Stimulated activated naive CD8-positive, alpha-beta T cell treated with anti-CD3 and anti-CD28 coated beads, Interleukin-15, Interleukin-2, amounts not matched to agents 100 ng/mL and 50 ng/mL, for 24 hours (primary cell): ENCODE measurements at regions not wholly inside any gene's neighbourhood (a gene's known extent, or its start where the extent isn't known, plus 50 kb on each side); places are given as distances from the start of the nearest gene placed in this dataset.

Experiments
- H3K27ac Mint-ChIP-seq: one replicate; pipeline ENCODE4 v1.8.0; 2021; ENCODE audit warnings: mild to moderate bottlenecking, mixed read lengths
- H3K27me3 Mint-ChIP-seq: one replicate; pipeline ENCODE4 v1.8.0; 2021; ENCODE audit warnings: mixed read lengths
- H3K36me3 Mint-ChIP-seq: one replicate; pipeline ENCODE4 v1.8.0; 2021; ENCODE audit warnings: low read depth, mixed read lengths
- H3K4me1 Mint-ChIP-seq: one replicate; pipeline ENCODE4 v1.8.0; 2021; ENCODE audit warnings: low read depth, mixed read lengths
- H3K4me3 Mint-ChIP-seq: one replicate; pipeline ENCODE4 v1.8.0; 2021; ENCODE audit warnings: mild to moderate bottlenecking, mixed read lengths
- H3K9me3 Mint-ChIP-seq: one replicate; pipeline ENCODE4 v1.8.0; 2021; ENCODE audit warnings: mixed read lengths

- Mint-ChIP-seq H3K36me3 (no peaks in the 10 kb centered on the region), H3K4me3 (no peak overlapping the region), H3K27ac (no peak overlapping the region), H3K27me3 (no peaks in the 10 kb centered on the region), H3K9me3 (peaks cover 5% of the 10 kb centered on the region), H3K4me1 (no peaks in the 10 kb centered on the region)
These were observed 718.5 kb upstream of the ZNF608 start for GRCh38 chr5:125464847-125465432.

GRCh38 chr5:125465703-125466102, 719.3 kb upstream of the ZNF608 start:
- Mint-ChIP-seq H3K27ac (no peak overlapping the region), H3K4me3 (no peak overlapping the region), H3K27me3 (no peaks in the 10 kb centered on the region), H3K4me1 (no peaks in the 10 kb centered on the region), H3K9me3 (peaks cover 5% of the 10 kb centered on the region), H3K36me3 (no peaks in the 10 kb centered on the region)

- no peaks in the 10 kb centered on the region for H3K36me3 Mint-ChIP-seq
- no peaks in the 10 kb centered on the region for H3K4me1 Mint-ChIP-seq
- H3K9me3 Mint-ChIP-seq = peaks cover 5% of the 10 kb centered on the region
- H3K27ac Mint-ChIP-seq = no peak overlapping the region
- H3K27me3 Mint-ChIP-seq = no peaks in the 10 kb centered on the region
- no peak overlapping the region for H3K4me3 Mint-ChIP-seq
These were observed 720.8 kb upstream of the ZNF608 start for GRCh38 chr5:125467222-125467621.

DNA sequence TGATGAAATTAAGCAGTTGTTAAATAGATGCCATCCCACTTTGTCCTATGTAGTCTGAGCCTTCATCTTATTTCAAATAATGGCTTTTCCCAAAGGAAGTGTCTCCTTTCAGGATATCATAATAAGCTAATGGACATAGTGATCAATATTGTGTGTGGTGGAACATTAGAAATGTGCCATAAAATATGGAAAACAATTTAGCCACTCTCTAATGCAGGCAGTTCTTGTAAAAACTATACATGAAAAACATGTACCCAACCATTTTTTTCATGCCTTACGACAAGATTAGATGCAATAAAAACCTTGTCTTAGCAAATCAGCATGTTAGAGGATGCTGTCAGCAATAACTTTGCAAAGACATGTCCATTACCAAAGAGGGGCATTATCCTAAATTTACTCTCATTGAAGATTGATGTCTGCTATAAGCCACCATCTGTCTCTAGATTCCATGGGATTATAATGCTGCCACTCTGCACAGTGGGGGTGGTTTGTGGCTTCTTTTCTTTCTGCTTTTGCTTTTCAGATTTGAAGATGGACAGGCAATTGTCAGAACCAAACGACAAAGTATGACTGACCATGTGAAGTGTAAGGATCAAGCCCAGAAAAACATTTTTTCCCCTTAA, 724.0 kb upstream of the ZNF608 start:
- H3K27me3 Mint-ChIP-seq = no peaks in the 10 kb centered on the region
- no peak overlapping the region for H3K27ac Mint-ChIP-seq
- H3K9me3 Mint-ChIP-seq = no peaks in the 10 kb centered on the region
- H3K4me1 Mint-ChIP-seq = no peaks in the 10 kb centered on the region
- H3K36me3 Mint-ChIP-seq = no peaks in the 10 kb centered on the region
- H3K4me3 Mint-ChIP-seq = no peak overlapping the region

- no peaks in the 10 kb centered on the region for H3K36me3 Mint-ChIP-seq
- no peaks in the 10 kb centered on the region for H3K27me3 Mint-ChIP-seq
- H3K27ac Mint-ChIP-seq = no peak overlapping the region
- H3K4me3 Mint-ChIP-seq = no peak overlapping the region
- no peaks in the 10 kb centered on the region for H3K4me1 Mint-ChIP-seq
- H3K9me3 Mint-ChIP-seq = no peaks in the 10 kb centered on the region
These were observed 730.6 kb upstream of the ZNF608 start for GRCh38 chr5:125476901-125477585.

DNA sequence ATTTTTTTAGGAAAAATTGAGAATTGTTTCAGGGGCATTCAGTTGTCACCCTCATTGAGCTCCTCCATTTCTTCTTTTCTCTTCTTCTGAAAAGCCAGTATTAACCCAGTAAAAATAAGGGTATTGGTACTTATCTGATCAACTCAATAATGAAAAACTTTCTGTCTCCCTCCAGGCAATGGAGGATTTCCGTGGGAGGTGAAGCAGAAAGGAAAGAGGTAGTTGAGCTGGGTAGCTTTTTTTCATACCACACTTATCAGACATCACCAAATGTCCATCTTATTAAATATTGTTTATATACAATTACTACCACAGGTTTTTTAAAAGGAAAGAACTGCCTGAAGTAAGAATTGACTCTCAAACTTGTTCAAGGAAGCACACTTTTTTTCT, 731.1 kb upstream of the ZNF608 start:
- Mint-ChIP-seq H3K36me3 (no peaks in the 10 kb centered on the region), H3K4me3 (no peak overlapping the region), H3K9me3 (no peaks in the 10 kb centered on the region), H3K4me1 (no peaks in the 10 kb centered on the region), H3K27me3 (no peaks in the 10 kb centered on the region), H3K27ac (no peak overlapping the region)

DNA sequence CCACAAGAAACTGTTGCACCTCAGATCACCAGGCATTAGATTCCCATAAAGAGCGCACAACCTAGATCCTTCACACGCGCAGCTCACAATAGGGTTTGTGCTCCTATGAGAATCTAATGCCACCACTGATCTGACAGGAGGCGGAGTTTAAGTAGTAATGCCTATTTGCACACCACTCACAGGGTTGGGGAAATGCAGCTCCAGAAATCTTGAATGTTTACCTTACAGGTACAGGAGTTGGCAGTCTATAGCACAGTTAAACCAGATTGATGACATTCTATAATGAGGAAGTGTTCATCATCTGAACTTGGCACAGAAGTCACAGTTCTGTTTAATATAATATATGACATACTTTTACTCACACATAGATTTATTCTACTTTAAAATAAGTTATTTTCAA, 732.2 kb upstream of the ZNF608 start:
- no peaks in the 10 kb centered on the region for H3K27me3 Mint-ChIP-seq
- H3K9me3 Mint-ChIP-seq = no peaks in the 10 kb centered on the region
- H3K36me3 Mint-ChIP-seq = no peaks in the 10 kb centered on the region
- H3K27ac Mint-ChIP-seq = no peak overlapping the region
- no peaks in the 10 kb centered on the region for H3K4me1 Mint-ChIP-seq
- no peak overlapping the region for H3K4me3 Mint-ChIP-seq

DNA sequence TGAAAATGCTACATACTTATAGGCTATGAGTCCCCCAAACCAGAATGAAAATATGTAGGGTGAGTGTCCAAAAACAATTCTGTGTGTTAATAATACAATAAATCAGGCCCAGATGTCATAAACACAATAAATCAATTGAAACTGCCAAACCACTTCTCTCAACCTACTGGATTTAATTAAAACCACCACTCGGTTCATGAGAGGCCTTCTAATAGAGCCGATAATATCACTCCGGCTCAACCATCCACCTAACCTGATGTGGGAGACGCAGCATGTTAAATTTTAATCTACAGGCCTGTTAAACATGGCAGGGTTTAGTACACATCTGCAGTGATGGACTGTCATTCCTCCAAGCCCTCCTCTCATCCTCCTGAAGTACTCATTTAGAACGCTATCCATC, 734.5 kb upstream of the ZNF608 start:
- H3K4me3 Mint-ChIP-seq = no peak overlapping the region
- no peaks in the 10 kb centered on the region for H3K27me3 Mint-ChIP-seq
- no peaks in the 10 kb centered on the region for H3K4me1 Mint-ChIP-seq
- no peaks in the 10 kb centered on the region for H3K36me3 Mint-ChIP-seq
- no peak overlapping the region for H3K27ac Mint-ChIP-seq
- H3K9me3 Mint-ChIP-seq = no peaks in the 10 kb centered on the region

GRCh38 chr5:125481506-125482465, 735.3 kb upstream of the ZNF608 start:
- no peaks in the 10 kb centered on the region for H3K36me3 Mint-ChIP-seq
- no peaks in the 10 kb centered on the region for H3K9me3 Mint-ChIP-seq
- no peaks in the 10 kb centered on the region for H3K4me1 Mint-ChIP-seq
- H3K4me3 Mint-ChIP-seq = no peak overlapping the region
- no peaks in the 10 kb centered on the region for H3K27me3 Mint-ChIP-seq
- H3K27ac Mint-ChIP-seq = no peak overlapping the region

- Mint-ChIP-seq H3K4me1 (no peaks in the 10 kb centered on the region), H3K36me3 (no peaks in the 10 kb centered on the region), H3K9me3 (no peaks in the 10 kb centered on the region), H3K27me3 (no peaks in the 10 kb centered on the region), H3K4me3 (no peak overlapping the region), H3K27ac (no peak overlapping the region)
These were observed 737.2 kb upstream of the ZNF608 start for GRCh38 chr5:125483609-125484008.

DNA sequence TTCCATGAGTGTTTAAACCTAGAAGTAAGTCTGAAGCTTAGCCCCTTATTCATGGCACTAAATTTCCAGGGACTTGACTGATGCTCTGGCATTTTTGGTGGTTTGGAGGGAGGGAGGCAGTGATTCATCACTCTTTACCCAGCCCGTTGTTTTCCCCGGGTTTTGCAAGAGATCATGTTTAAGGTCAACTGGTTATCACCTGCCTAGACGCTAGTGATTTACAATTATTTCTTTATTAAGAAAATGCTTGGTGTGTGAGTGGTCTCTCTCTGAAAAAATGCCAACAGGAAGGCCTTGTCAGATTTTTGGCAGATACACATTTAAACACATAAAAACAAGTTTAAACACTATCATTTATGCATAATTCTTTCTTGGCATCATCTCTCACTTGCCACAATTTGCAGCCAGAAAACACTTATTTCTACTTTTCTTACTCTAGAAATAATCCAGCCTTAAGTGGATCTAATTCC, 737.9 kb upstream of the ZNF608 start:
- no peak overlapping the region for H3K27ac Mint-ChIP-seq

GRCh38 chr5:125484742-125485641, 738.6 kb upstream of the ZNF608 start:
- Mint-ChIP-seq H3K27ac (no peak overlapping the region), H3K27me3 (no peaks in the 10 kb centered on the region), H3K9me3 (no peaks in the 10 kb centered on the region), H3K4me3 (no peak overlapping the region), H3K4me1 (no peaks in the 10 kb centered on the region), H3K36me3 (no peaks in the 10 kb centered on the region)

More for the DNA sequence above, 737.9 kb upstream of the ZNF608 start:
- Mint-ChIP-seq H3K4me1 (no peaks in the 10 kb centered on the region), H3K4me3 (no peak overlapping the region), H3K27me3 (no peaks in the 10 kb centered on the region), H3K9me3 (no peaks in the 10 kb centered on the region), H3K36me3 (no peaks in the 10 kb centered on the region)

- no peak overlapping the region for H3K27ac Mint-ChIP-seq
- H3K4me1 Mint-ChIP-seq = no peaks in the 10 kb centered on the region
- H3K36me3 Mint-ChIP-seq = no peaks in the 10 kb centered on the region
- H3K9me3 Mint-ChIP-seq = no peaks in the 10 kb centered on the region
- H3K4me3 Mint-ChIP-seq = no peak overlapping the region
- H3K27me3 Mint-ChIP-seq = no peaks in the 10 kb centered on the region
These were observed 739.3 kb upstream of the ZNF608 start for GRCh38 chr5:125485771-125486170.

DNA sequence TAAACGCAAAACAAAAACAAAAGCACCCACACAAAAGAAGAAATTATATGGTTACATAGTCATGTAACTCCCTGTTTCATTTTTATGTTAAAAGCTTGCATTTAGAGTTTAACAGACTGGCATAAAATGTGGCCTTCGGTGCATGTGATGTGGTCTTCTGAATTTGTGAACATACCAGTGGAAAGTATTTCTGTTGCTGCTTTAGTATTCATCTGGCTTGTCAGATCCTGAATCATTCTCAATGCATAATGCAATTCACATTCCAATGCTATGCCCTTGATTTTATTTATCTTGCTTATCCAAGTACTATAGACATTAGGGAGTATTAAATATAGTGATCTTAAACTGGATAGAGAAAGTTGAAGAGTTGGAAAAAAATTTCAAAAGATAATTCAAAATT, 740.2 kb upstream of the ZNF608 start:
- Mint-ChIP-seq H3K27ac (no peak overlapping the region), H3K4me1 (no peaks in the 10 kb centered on the region), H3K27me3 (no peaks in the 10 kb centered on the region), H3K36me3 (no peaks in the 10 kb centered on the region), H3K9me3 (no peaks in the 10 kb centered on the region), H3K4me3 (no peak overlapping the region)
